Liver (tissue), 8 donors: ENCODE measurements at regions not wholly inside any gene's neighbourhood (a gene's known extent, or its start where the extent isn't known, plus 50 kb on each side); places are given as distances from the start of the nearest gene placed in this dataset.

Experiments
- DNase-seq: peaks from one replicate; pipeline ENCODE4 v3.0.0-alpha.2; 2017; ENCODE audit warnings: low spot score
- H3K27ac ChIP-seq, 2 donors: one replicate each; pipeline ENCODE4 v1.7.0; 2013; ENCODE audit warnings: inconsistent platforms in 2 of 2, low read length in 2 of 2, control low read depth in 1 of 2, low read depth in 1 of 2, mild to moderate bottlenecking in 1 of 2
- H3K27me3 ChIP-seq, 4 donors: one replicate each; pipeline versions ENCODE4 v1.6.1 to v1.7.0; 2013; ENCODE audit warnings: low read length in 3 of 4, inconsistent platforms in 1 of 4, mild to moderate bottlenecking in 1 of 4, moderate library complexity in 1 of 4; ENCODE audit not compliant: control insufficient read depth in 4 of 4, insufficient read depth in 4 of 4
- H3K36me3 ChIP-seq, 4 donors: one replicate each; pipeline versions ENCODE4 v1.6.1 to v1.7.0; 2013; ENCODE audit warnings: low read length in 3 of 4, mild to moderate bottlenecking in 3 of 4, low read depth in 1 of 4, moderate library complexity in 1 of 4; ENCODE audit not compliant: control insufficient read depth in 4 of 4, insufficient read depth in 3 of 4
- H3K4me1 ChIP-seq, 4 donors: one replicate each; pipeline versions ENCODE4 v1.6.1 to v1.7.0; 2013; ENCODE audit warnings: low read length in 3 of 4, mild to moderate bottlenecking in 3 of 4, moderate library complexity in 1 of 4; ENCODE audit not compliant: control insufficient read depth in 4 of 4, insufficient read depth in 4 of 4
- H3K4me3 ChIP-seq, 3 donors: one replicate each; pipeline versions ENCODE4 v1.6.1 to v1.7.0; 2013; ENCODE audit warnings: low read length in 3 of 3, control low read depth in 1 of 3, low read depth in 1 of 3, mild to moderate bottlenecking in 1 of 3
- H3K9ac ChIP-seq, 2 donors: one replicate each; pipeline ENCODE4 v1.7.0; 2013; ENCODE audit warnings: low read length in 2 of 2, mild to moderate bottlenecking in 2 of 2, moderate library complexity in 2 of 2, control low read depth in 1 of 2, low read depth in 1 of 2
- H3K9me3 ChIP-seq, 4 donors: one replicate each; pipeline versions ENCODE4 v1.6.1 to v1.7.0; 2013; ENCODE audit warnings: low read length in 3 of 4; ENCODE audit not compliant: control insufficient read depth in 4 of 4
- EGR1 ChIP-seq, 2 donors: IDR thresholded peaks; 2 replicates each; pipeline ENCODE4 v1.6.1; 2016 to 2018; ENCODE audit warnings: antibody characterized with exemption in 2 of 2, low read depth in 2 of 2
- FOXA1 ChIP-seq: IDR thresholded peaks from 2 replicates; pipeline ENCODE4 v1.6.1; 2016; ENCODE audit warnings: antibody characterized with exemption
- FOXA2 ChIP-seq: IDR thresholded peaks from 2 replicates; pipeline ENCODE4 v1.6.1; 2016; ENCODE audit warnings: antibody characterized with exemption
- GABPA ChIP-seq, 2 donors: IDR thresholded peaks in 1 of 2; conservative IDR thresholded peaks in 1 of 2; 2 replicates each; pipeline ENCODE4 v1.6.1; 2016; ENCODE audit warnings: antibody characterized with exemption in 2 of 2, mild to moderate bottlenecking in 1 of 2, moderate library complexity in 1 of 2
- HNF4A ChIP-seq, 2 donors: conservative IDR thresholded peaks; 2 replicates each; pipeline ENCODE4 v1.6.1; 2016; ENCODE audit warnings: antibody characterized with exemption in 2 of 2, mild to moderate bottlenecking in 2 of 2
- HNF4G ChIP-seq: IDR thresholded peaks from 2 replicates; pipeline ENCODE4 v1.6.1; 2016; ENCODE audit warnings: antibody characterized with exemption
- JUND ChIP-seq, 2 donors: IDR thresholded peaks; 2 replicates each; pipeline ENCODE4 v1.6.1; 2016; ENCODE audit warnings: antibody characterized with exemption in 2 of 2
- NR2F2 ChIP-seq: IDR thresholded peaks from 2 replicates; pipeline ENCODE4 v1.6.1; 2016; ENCODE audit warnings: antibody characterized with exemption
- RAD21 ChIP-seq, 2 donors: IDR thresholded peaks; 2 replicates each; pipeline ENCODE4 v1.6.1; 2016; ENCODE audit warnings: antibody characterized with exemption in 2 of 2, mild to moderate bottlenecking in 2 of 2
- RXRA ChIP-seq, 2 donors: IDR thresholded peaks; 2 replicates each; pipeline ENCODE4 v1.6.1; 2017 to 2018; ENCODE audit warnings: antibody characterized with exemption in 2 of 2, mild to moderate bottlenecking in 1 of 2
- SP1 ChIP-seq: IDR thresholded peaks from 2 replicates; pipeline ENCODE4 v1.6.1; 2018; ENCODE audit warnings: antibody characterized with exemption, mild to moderate bottlenecking
- TAF1 ChIP-seq: conservative IDR thresholded peaks from 2 replicates; pipeline ENCODE4 v1.6.1; 2016; ENCODE audit warnings: antibody characterized with exemption, mild to moderate bottlenecking
- YY1 ChIP-seq: IDR thresholded peaks from 2 replicates; pipeline ENCODE4 v1.6.1; 2016; ENCODE audit warnings: antibody characterized with exemption, mild to moderate bottlenecking
- WGBS: extraction: QIAGEN DNeasy Blood & Tissue Kit; methylation state at CpG from one replicate; pipeline ENCODE4 v1.1.7; 2013; 5-methylcytosine and 5-hydroxymethylcytosine counted together
- TF ChIP-seq, protein P1 (sequence below): IDR thresholded peaks from 2 replicates; pipeline ENCODE4 v1.6.1; 2016; ENCODE audit warnings: antibody characterized with exemption
- TF ChIP-seq, protein P2 (sequence below): IDR thresholded peaks from 2 replicates; pipeline ENCODE4 v1.6.1; 2016; ENCODE audit warnings: antibody characterized with exemption
- TF ChIP-seq, protein P3 (sequence below): fragments of 150-350 bp; IDR thresholded peaks from 2 replicates; pipeline ENCODE4 v1.5.1; 2017; ENCODE audit warnings: improper control_type of control experiment, low read depth, low read length; ENCODE audit not compliant: missing input control
- TF ChIP-seq, protein P4 (sequence below): IDR thresholded peaks from 2 replicates; pipeline ENCODE4 v1.6.1; 2016; ENCODE audit warnings: antibody characterized with exemption, mild to moderate bottlenecking
- TF ChIP-seq, protein P5 (sequence below): IDR thresholded peaks from 2 replicates; pipeline ENCODE4 v1.6.1; 2016; ENCODE audit warnings: antibody characterized with exemption
- donor health status: healthy.
- donor health status: healthy.
- donor health status: healthy.
- donor health status: healthy.
- donor health status: healthy.

DNA sequence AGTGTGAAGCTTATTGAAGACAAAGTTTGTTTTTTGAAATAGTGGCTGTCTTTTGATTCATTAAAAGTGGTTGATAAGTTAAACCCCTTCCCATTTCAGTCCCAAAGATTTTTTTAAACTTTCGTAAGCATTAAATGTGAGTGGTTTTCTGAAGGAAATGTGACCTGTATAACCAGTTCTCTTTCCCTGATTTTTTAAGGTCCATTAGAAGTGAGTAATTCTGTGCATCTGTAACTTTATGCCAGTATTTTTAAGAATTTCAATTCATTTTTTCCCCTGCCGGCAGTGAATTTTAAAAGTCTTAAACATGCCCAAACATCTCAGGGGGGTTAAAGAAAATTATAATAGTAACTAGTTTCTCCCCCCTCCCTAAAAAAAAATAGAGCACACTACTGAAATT is 254.6 kb upstream of the SP8 start (continued):
- TF ChIP-seq, protein P1, sequence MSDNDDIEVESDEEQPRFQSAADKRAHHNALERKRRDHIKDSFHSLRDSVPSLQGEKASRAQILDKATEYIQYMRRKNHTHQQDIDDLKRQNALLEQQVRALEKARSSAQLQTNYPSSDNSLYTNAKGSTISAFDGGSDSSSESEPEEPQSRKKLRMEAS, result no peak
- TF ChIP-seq FOXA2, result no peak
- no peak for TF ChIP-seq FOXA1
- TF ChIP-seq TAF1, result no peak

DNA sequence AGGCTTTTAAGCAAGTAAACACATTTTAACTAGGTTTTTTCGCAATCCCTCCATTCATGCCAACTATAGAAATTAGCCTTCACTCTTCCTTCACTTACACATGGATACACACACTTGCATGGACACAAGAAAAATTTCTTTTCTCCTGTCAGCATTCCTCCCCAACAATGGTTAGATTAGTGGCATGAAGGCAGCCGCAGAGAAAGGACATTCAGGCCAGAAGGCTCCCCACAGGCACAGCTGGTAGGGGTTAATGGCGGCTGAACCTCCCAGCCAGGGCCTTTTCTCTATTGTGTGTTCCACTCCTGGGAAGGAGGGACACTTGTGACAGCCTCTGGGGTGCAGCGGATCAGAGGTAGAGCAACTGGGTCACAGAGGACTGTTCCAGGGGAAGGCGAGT is 255.0 kb upstream of the SP8 start:
- TF ChIP-seq GABPA (IDR thresholded peaks at IDR 0.05 in 1 of 2, conservative IDR thresholded peaks at IDR 0.05 in 1 of 2), result no peak
- TF ChIP-seq, protein P2, sequence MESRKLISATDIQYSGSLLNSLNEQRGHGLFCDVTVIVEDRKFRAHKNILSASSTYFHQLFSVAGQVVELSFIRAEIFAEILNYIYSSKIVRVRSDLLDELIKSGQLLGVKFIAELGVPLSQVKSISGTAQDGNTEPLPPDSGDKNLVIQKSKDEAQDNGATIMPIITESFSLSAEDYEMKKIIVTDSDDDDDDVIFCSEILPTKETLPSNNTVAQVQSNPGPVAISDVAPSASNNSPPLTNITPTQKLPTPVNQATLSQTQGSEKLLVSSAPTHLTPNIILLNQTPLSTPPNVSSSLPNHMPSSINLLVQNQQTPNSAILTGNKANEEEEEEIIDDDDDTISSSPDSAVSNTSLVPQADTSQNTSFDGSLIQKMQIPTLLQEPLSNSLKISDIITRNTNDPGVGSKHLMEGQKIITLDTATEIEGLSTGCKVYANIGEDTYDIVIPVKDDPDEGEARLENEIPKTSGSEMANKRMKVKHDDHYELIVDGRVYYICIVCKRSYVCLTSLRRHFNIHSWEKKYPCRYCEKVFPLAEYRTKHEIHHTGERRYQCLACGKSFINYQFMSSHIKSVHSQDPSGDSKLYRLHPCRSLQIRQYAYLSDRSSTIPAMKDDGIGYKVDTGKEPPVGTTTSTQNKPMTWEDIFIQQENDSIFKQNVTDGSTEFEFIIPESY, result no peak
- TF ChIP-seq, protein P1, result no peak
- no peak for TF ChIP-seq RXRA (IDR thresholded peaks at IDR 0.05)
- no peak for TF ChIP-seq EGR1 (IDR thresholded peaks at IDR 0.05; ENCODE audit: low read depth in 2 of 2)
- no peak for TF ChIP-seq JUND (IDR thresholded peaks at IDR 0.05)
- no peak for TF ChIP-seq SP1
- TF ChIP-seq, protein P3, sequence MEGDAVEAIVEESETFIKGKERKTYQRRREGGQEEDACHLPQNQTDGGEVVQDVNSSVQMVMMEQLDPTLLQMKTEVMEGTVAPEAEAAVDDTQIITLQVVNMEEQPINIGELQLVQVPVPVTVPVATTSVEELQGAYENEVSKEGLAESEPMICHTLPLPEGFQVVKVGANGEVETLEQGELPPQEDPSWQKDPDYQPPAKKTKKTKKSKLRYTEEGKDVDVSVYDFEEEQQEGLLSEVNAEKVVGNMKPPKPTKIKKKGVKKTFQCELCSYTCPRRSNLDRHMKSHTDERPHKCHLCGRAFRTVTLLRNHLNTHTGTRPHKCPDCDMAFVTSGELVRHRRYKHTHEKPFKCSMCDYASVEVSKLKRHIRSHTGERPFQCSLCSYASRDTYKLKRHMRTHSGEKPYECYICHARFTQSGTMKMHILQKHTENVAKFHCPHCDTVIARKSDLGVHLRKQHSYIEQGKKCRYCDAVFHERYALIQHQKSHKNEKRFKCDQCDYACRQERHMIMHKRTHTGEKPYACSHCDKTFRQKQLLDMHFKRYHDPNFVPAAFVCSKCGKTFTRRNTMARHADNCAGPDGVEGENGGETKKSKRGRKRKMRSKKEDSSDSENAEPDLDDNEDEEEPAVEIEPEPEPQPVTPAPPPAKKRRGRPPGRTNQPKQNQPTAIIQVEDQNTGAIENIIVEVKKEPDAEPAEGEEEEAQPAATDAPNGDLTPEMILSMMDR, result no peak
- TF ChIP-seq NR2F2, result no peak
- no peak for TF ChIP-seq RAD21 (IDR thresholded peaks at IDR 0.05)
- Histone ChIP-seq H3K9me3 (no peaks in the 10 kb centered on the region), H3K27ac (no peak overlapping the region), H3K4me3 (no peak overlapping the region), H3K4me1 (no peaks in the 10 kb centered on the region), H3K27me3 (no peaks in the 10 kb centered on the region), H3K36me3 (no peaks in the 10 kb centered on the region), H3K9ac (no peak overlapping the region)
- 75% methylated on average over 5 of the region's 5 CpGs for WGBS
- no peak for DNase-seq

DNA sequence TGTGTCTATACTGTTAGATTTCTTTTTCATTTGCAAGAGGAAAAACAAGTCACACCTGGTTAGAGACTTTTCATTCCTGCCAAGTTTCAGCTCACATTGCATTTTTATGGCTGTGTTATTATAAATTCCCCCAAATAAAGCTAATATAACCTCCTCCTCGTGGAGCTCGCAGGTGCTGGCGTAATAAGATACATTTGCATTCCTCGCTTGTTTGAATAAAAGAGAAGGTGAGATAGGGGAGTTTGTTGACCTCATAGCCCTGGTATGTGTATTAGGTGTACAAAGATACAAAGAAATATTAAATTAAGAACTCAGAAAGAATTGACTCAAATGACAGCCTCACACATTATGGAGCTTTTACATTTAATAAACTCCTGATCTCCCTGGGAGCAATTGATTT is 257.7 kb upstream of the SP8 start:
- no peak for TF ChIP-seq JUND (IDR thresholded peaks at IDR 0.05)
- TF ChIP-seq, protein P4, sequence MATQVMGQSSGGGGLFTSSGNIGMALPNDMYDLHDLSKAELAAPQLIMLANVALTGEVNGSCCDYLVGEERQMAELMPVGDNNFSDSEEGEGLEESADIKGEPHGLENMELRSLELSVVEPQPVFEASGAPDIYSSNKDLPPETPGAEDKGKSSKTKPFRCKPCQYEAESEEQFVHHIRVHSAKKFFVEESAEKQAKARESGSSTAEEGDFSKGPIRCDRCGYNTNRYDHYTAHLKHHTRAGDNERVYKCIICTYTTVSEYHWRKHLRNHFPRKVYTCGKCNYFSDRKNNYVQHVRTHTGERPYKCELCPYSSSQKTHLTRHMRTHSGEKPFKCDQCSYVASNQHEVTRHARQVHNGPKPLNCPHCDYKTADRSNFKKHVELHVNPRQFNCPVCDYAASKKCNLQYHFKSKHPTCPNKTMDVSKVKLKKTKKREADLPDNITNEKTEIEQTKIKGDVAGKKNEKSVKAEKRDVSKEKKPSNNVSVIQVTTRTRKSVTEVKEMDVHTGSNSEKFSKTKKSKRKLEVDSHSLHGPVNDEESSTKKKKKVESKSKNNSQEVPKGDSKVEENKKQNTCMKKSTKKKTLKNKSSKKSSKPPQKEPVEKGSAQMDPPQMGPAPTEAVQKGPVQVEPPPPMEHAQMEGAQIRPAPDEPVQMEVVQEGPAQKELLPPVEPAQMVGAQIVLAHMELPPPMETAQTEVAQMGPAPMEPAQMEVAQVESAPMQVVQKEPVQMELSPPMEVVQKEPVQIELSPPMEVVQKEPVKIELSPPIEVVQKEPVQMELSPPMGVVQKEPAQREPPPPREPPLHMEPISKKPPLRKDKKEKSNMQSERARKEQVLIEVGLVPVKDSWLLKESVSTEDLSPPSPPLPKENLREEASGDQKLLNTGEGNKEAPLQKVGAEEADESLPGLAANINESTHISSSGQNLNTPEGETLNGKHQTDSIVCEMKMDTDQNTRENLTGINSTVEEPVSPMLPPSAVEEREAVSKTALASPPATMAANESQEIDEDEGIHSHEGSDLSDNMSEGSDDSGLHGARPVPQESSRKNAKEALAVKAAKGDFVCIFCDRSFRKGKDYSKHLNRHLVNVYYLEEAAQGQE, result no peak
- TF ChIP-seq FOXA2, result no peak
- no peak for TF ChIP-seq RXRA (IDR thresholded peaks at IDR 0.05)
- no peak for TF ChIP-seq HNF4A (conservative IDR thresholded peaks at IDR 0.05)
- TF ChIP-seq EGR1 (IDR thresholded peaks at IDR 0.05; ENCODE audit: low read depth in 2 of 2), result no peak
- no peak for TF ChIP-seq SP1
- TF ChIP-seq FOXA1, result no peak
- no peak for TF ChIP-seq YY1
- no peak for TF ChIP-seq HNF4G
- TF ChIP-seq, protein P1, result no peak
- TF ChIP-seq, protein P5, sequence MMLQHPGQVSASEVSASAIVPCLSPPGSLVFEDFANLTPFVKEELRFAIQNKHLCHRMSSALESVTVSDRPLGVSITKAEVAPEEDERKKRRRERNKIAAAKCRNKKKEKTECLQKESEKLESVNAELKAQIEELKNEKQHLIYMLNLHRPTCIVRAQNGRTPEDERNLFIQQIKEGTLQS, result no peak
- no peak for TF ChIP-seq RAD21 (IDR thresholded peaks at IDR 0.05)
- no peak for TF ChIP-seq NR2F2
- no peak for TF ChIP-seq TAF1
- TF ChIP-seq, protein P3, result no peak
- Histone ChIP-seq H3K4me3 (no peak overlapping the region), H3K4me1 (no peaks in the 10 kb centered on the region), H3K27me3 (no peaks in the 10 kb centered on the region), H3K9ac (no peak overlapping the region), H3K36me3 (no peaks in the 10 kb centered on the region), H3K9me3 (no peaks in the 10 kb centered on the region), H3K27ac (no peak overlapping the region)
- no peak for DNase-seq
- 59% methylated on average over 4 of the region's 4 CpGs for WGBS
